ENCODE measurements at regions not wholly inside any gene's neighbourhood (a gene's known extent, or its start where the extent isn't known, plus 50 kb on each side); places are given as distances from the start of the nearest gene placed in this dataset.

- Mint-ChIP-seq H3K4me3 (no peak overlapping the region), H3K9me3 (peaks cover 15% of the 10 kb centered on the region), H3K36me3 (no peaks in the 10 kb centered on the region), H3K27ac (no peak overlapping the region), H3K27me3 (ENCODE audit: insufficient read depth, low read depth) (no peaks in the 10 kb centered on the region), H3K4me1 (peaks cover 5% of the 10 kb centered on the region)
- Histone ChIP-seq H3F3A (ENCODE audit: low read depth) (peaks cover 25% of the 10 kb centered on the region), H3K4me3 (no peak overlapping the region), H3K27me3 (no peaks in the 10 kb centered on the region), H2AFZ (replicated peaks) (peak overlapping the region; percentile 31), H3K9me3 (ENCODE audit: low read depth) (no peaks in the 10 kb centered on the region), H3K36me3 (no peaks in the 10 kb centered on the region), H3K9ac (no peak overlapping the region), H3K79me2 (ENCODE audit: low read depth) (no peaks in the 10 kb centered on the region), H3K4me2 (peak overlapping the region; percentile 1), H3K27ac (peak overlapping the region; percentile 21), H4K20me1 (ENCODE audit: low read depth) (no peaks in the 10 kb centered on the region), H3K4me1 (peaks cover 6% of the 10 kb centered on the region)
- no peak for TF ChIP-seq EZH2phosphoT487 (IDR thresholded peaks at IDR 0.05)
- no peak for TF ChIP-seq EZH2 (IDR thresholded peaks at IDR 0.05)
- no peak for TF ChIP-seq CTCF (IDR thresholded peaks at IDR 0.05)
- DNase-seq (ENCODE audit: low spot score): peak; percentile 69
These were observed 505.9 kb upstream of the BTBD3 start for GRCh38 chr20:11411765-11412164.

GRCh38 chr20:11426948-11427347 is 490.7 kb upstream of the BTBD3 start:
- H4K20me1 ChIP-seq (ENCODE audit: low read depth): no peaks in the 10 kb centered on the region
- no peaks in the 10 kb centered on the region for H3K27me3 ChIP-seq
- H3K27ac ChIP-seq: no peak overlapping the region
- no peaks in the 10 kb centered on the region for H3K9me3 ChIP-seq (ENCODE audit: low read depth)
- H3K79me2 ChIP-seq (ENCODE audit: low read depth): no peaks in the 10 kb centered on the region
- H3K4me1 Mint-ChIP-seq: peaks cover 39% of the 10 kb centered on the region
- no peak overlapping the region for H3K4me2 ChIP-seq
- H3K9ac ChIP-seq: no peak overlapping the region
- peak; percentile 27 for DNase-seq (ENCODE audit: low spot score)
- H3K4me3 Mint-ChIP-seq: no peak overlapping the region
- peaks cover 5% of the 10 kb centered on the region for H3K27me3 Mint-ChIP-seq (ENCODE audit: insufficient read depth, low read depth)
- peak overlapping the region; percentile 1 for H2AFZ ChIP-seq (replicated peaks)
- no peak overlapping the region for H3K4me3 ChIP-seq
- H3K36me3 Mint-ChIP-seq: peaks cover 2% of the 10 kb centered on the region
- peaks cover 5% of the 10 kb centered on the region for H3K9me3 Mint-ChIP-seq
- no peak for TF ChIP-seq EZH2phosphoT487 (IDR thresholded peaks at IDR 0.05)
- TF ChIP-seq CTCF (IDR thresholded peaks at IDR 0.05): no peak
- no peak for TF ChIP-seq EZH2 (IDR thresholded peaks at IDR 0.05)
- H3K4me1 ChIP-seq: peaks cover 22% of the 10 kb centered on the region
- peak overlapping the region; percentile 84 for H3K27ac Mint-ChIP-seq
- peaks cover 6% of the 10 kb centered on the region for H3F3A ChIP-seq (ENCODE audit: low read depth)
- H3K36me3 ChIP-seq: no peaks in the 10 kb centered on the region

GRCh38 chr20:11429168-11429567 is 488.5 kb upstream of the BTBD3 start:
- Histone ChIP-seq H3K4me3 (no peak overlapping the region), H3K27me3 (no peaks in the 10 kb centered on the region), H3K9me3 (ENCODE audit: low read depth) (no peaks in the 10 kb centered on the region), H3F3A (ENCODE audit: low read depth) (peaks cover 6% of the 10 kb centered on the region), H3K79me2 (ENCODE audit: low read depth) (no peaks in the 10 kb centered on the region), H4K20me1 (ENCODE audit: low read depth) (no peaks in the 10 kb centered on the region), H3K9ac (no peak overlapping the region), H3K27ac (no peak overlapping the region), H2AFZ (replicated peaks) (no peak overlapping the region), H3K36me3 (no peaks in the 10 kb centered on the region), H3K4me2 (no peak overlapping the region), H3K4me1 (peaks cover 22% of the 10 kb centered on the region)
- peaks cover 6% of the 10 kb centered on the region for H3K9me3 Mint-ChIP-seq
- H3K4me3 Mint-ChIP-seq: no peak overlapping the region
- TF ChIP-seq CTCF (IDR thresholded peaks at IDR 0.05) (no peak), EZH2 (IDR thresholded peaks at IDR 0.05) (no peak), EZH2phosphoT487 (IDR thresholded peaks at IDR 0.05) (no peak)
- no peak overlapping the region for H3K27ac Mint-ChIP-seq
- H3K27me3 Mint-ChIP-seq (ENCODE audit: insufficient read depth, low read depth): peaks cover 5% of the 10 kb centered on the region
- peaks cover 39% of the 10 kb centered on the region for H3K4me1 Mint-ChIP-seq
- DNase-seq (ENCODE audit: low spot score): no peak
- H3K36me3 Mint-ChIP-seq: no peaks in the 10 kb centered on the region
